ENCODE measurements at regions not wholly inside any gene's neighbourhood (a gene's known extent, or its start where the extent isn't known, plus 50 kb on each side); places are given as distances from the start of the nearest gene placed in this dataset.

DNA sequence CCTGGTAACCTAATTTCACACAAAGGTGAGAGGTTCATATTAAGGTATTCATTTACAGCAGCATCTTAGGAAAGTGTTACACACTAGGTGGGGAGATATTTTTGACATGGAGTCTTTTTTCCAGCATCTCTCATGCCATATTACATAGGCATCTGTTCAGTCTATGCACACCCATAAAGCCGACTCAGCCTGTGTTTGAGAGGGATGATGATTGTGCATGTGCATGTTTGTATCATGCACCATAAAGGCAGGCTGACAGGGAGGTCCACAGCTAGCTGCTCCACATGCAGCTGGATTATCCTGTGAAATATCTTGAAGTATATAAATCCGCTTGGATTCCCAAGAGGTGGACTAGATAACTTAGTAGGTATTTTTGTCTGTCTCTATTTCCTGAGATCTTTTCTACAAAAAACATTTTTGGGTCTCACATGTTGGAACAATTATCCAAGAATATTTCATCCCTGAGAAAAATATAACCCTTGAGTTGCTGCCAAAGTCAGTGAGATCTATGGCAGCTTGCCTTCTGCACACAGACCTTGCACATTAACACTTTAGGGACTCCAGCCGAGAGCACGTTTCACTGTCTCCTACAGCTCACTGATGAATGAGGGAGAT, 288.4 kb upstream of the DPH6 start:
- TF ChIP-seq CTCF (IDR thresholded peaks at IDR 0.05; ENCODE audit: insufficient read depth, low read depth, low read length) = no peak
- H3K4me3 ChIP-seq (ENCODE audit: low read depth, low read length) = no peak overlapping the region
- DNase-seq (ENCODE audit: low read depth) = no peak

DNA sequence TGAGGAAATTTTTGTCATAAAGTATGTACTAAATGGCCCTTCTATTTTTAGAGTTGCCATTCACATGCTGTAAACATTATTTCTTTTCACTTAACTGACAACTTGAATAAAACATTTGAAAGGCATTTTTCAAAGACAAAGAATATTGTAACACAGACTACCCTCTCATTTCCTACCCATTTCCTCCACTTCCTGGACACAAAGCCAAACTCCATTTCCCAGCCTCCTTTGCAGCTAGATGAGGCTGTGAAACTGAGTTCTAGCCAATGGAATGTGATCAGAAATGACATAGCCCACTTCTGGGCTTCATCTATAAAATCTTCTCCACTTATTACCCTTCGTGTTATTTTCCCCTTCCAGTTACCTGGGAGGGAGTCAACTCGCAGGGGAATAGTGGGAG, 288.9 kb upstream of the DPH6 start:
- DNase-seq (ENCODE audit: low read depth) = no peak
- no peak for TF ChIP-seq CTCF (IDR thresholded peaks at IDR 0.05; ENCODE audit: insufficient read depth, low read depth, low read length)

GRCh38 chr15:35838424-35839111, 292.6 kb upstream of the DPH6 start:
- TF ChIP-seq CTCF (IDR thresholded peaks at IDR 0.05; ENCODE audit: insufficient read depth, low read depth, low read length) = no peak
- no peak for DNase-seq (ENCODE audit: low read depth)
- H3K4me3 ChIP-seq (ENCODE audit: low read depth, low read length) = no peak overlapping the region

More for the DNA sequence above, 288.9 kb upstream of the DPH6 start:
- no peak overlapping the region for H3K4me3 ChIP-seq (ENCODE audit: low read depth, low read length)

DNA sequence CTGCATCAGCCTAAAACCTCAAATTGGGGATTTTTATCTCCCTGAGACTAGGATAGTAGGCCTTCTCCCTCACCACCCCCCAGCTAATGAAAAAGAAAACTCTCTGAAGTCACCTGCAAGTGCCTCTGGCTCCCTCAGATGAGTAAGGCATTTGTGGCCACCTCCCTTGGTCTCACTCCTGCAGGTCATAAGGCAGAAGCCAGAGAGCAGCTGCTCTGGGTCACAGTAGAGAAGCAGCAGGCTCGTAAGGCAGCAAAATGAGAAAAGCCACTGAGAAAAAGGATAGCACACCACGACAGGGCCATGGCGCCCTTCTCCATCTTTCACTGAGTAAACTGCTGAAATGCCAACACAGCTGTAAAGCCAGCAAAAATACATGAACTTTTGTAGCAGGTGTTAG, 296.7 kb upstream of the DPH6 start:
- no peak for DNase-seq (ENCODE audit: low read depth)
- H3K4me3 ChIP-seq (ENCODE audit: low read depth, low read length) = no peak overlapping the region
- TF ChIP-seq CTCF (IDR thresholded peaks at IDR 0.05; ENCODE audit: insufficient read depth, low read depth, low read length) = no peak

DNA sequence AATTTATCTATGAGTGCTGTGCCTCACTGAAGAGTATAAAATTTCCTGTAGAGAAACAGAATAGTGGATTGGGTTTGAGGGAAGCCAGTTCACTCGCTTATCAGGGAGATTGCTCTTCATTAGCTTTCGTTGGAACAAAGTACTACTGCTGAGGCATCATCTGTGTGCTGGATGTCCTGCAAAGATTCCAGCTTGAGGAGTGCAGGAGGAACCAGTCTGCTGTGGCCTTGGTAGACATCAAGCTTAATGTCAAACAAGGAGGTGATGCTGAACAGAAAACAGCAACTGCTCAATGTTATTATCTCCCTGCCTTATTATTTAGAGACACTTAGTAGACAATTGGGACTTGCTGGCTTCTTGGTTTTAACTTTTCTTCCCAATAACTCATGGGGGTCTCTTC, 297.5 kb upstream of the DPH6 start:
- no peak overlapping the region for H3K4me3 ChIP-seq (ENCODE audit: low read depth, low read length)
- DNase-seq (ENCODE audit: low read depth) = no peak

GRCh38 chr15:35850284-35850683, 304.3 kb upstream of the DPH6 start:
- TF ChIP-seq CTCF (IDR thresholded peaks at IDR 0.05; ENCODE audit: insufficient read depth, low read depth, low read length) = no peak
- DNase-seq (ENCODE audit: low read depth) = no peak
- H3K4me3 ChIP-seq (ENCODE audit: low read depth, low read length) = no peak overlapping the region

More for the DNA sequence above, 297.5 kb upstream of the DPH6 start:
- no peak for TF ChIP-seq CTCF (IDR thresholded peaks at IDR 0.05; ENCODE audit: insufficient read depth, low read depth, low read length)

Data from fibroblast of villous mesenchyme (primary cell).